GM18861 (cell line): ENCODE measurements at regions not wholly inside any gene's neighbourhood (a gene's known extent, or its start where the extent isn't known, plus 50 kb on each side); places are given as distances from the start of the nearest gene placed in this dataset.
"Not testable (repeated sequence)": the region's sequence is repeated elsewhere in the genome, so short reads cannot be mapped to it uniquely, and the experiment has no call there.

Experiments
- ATAC-seq: cut with Tn5 transposase; IDR thresholded peaks from one replicate; pipeline ENCODE4 v1.9.1; 2021; ENCODE audit not compliant: unreplicated experiment

DNA sequence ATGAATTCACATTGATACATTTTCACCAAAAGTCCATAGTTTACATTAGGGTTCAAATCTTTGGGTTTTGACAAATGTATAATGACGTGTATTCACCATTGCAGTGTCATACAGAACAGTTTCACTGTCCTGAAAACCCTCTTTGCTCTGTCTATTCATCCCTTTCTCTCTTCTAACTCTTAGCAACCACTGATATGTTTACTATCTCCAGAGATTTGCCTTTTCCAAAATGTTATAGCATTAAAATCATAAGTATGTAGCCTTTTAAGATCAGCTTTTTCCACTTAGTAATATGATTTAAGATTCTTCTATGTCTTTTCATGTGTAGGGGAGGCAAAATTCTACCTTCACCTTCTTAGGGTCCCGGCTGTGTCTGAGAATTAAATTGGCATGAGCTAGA lies 203.8 kb downstream of the TPRG1 start:
- no peak for ATAC-seq

DNA sequence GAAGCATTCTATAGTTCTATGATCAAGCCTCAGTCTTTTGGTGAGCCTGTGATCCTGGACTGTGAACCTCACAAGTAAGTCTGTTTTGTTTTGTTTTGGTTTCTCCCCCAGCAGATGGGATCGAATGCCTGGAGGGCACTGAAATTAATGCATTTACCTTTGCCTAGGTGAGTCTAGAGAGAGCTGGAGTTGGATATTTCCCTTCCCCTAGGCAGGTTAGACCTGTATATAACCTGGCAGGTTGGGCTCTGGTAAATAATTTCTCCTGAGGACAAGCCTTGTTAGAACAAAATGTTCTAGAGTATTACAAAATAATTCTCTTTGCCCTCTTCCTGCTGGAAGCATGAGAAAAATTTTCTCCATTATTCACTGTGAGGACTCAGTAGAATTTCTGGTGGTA lies 211.9 kb downstream of the TPRG1 start:
- no peak for ATAC-seq

DNA sequence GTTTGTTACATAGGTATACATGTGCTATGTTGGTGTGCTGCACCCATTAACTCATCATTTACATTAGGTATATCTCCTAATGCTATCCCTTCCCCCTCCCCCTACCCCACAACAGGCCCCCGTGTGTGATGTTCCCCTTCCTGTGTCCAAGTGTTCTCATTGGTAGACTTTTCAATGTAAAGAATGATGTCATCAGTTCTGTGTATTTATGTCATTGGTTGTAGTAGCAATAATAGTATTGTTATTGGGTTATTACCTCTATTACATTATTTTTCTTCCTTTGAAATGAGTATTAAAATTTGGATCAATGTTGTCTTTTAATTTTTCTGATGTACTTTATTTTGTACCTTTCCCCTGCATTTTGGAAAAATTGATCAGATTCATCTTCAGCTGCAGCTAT lies 214.1 kb downstream of the TPRG1 start:
- ATAC-seq, result not testable (repeated sequence)

DNA sequence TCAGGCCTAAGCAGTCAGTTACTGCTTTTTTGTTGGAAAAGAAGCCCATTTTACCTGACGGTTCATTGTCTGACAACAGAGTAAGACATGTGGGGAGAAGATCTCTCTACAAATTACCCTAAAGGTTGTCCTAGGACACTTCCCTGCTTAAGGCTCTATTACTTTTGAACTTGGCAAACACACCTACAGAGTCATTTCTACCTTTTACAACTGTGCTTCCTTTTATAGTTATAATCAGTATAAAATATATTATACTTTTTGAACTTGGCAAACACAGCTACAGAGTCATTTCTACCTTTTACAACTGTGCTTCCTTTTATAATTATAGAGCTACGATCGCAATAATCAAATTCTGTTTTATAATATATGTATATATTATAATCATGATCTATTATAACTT lies 215.0 kb downstream of the TPRG1 start:
- no peak for ATAC-seq

DNA sequence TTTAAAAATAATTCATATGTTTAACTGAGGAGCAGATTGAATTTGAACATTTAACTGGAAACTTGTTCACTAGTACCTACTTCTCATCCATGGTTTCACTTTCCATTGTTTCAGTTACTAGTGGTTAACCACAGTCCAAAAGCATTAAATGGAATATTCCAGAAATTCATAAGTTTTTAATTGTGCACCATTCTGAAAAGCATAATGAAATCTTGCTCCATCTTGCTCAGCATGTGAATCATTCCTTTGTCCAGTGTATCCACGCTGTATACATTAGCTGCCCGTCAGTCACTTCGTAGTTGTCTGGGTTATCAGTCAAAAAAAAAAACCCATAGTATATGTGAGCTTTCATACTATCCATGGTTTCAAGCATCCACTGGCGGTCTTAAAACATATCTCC lies 217.6 kb downstream of the TPRG1 start:
- no peak for ATAC-seq

DNA sequence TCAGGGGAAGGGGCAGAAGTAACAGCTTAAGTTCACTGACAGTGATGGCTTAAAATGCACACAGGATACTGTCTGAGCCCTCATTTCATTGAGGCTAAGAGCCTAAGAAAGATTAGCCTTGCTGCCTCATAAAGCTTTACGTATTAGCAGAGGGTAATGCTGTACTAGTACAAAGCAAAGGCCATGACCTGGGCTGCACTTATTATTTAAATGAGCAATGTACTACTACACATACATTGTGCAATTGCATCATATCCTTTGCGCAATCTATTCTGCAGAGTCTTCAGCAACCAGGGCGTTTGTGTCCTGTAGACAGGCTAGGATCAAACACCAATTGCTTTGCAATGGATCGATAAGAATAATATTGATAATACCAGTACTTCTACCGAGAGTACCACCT lies 221.8 kb downstream of the TPRG1 start:
- ATAC-seq, result no peak

DNA sequence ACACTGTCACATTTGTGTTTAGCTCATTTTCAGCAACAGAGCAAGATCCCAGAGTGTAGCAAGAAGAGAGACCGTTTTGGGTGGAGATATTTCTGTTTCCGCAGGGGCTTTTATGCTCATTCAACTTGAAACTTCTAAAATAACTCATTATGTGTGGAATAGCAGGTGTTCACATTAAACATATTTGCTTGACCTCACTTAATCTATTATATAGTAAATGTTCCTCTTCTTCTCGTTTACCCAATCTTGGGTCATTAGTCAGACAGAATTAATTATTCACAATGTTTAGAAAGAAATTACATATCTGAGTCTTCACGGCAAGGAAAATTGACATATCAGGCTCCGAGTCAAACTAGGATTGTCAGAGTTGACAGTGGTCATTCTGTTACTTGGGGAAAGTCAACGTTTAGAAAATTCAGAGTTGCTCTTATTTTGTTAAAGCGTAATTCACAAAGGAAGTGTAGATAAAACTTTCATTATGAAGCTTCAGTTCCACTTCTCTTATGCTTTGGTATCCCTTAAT lies 222.9 kb downstream of the TPRG1 start:
- peak; percentile 92 for ATAC-seq

DNA sequence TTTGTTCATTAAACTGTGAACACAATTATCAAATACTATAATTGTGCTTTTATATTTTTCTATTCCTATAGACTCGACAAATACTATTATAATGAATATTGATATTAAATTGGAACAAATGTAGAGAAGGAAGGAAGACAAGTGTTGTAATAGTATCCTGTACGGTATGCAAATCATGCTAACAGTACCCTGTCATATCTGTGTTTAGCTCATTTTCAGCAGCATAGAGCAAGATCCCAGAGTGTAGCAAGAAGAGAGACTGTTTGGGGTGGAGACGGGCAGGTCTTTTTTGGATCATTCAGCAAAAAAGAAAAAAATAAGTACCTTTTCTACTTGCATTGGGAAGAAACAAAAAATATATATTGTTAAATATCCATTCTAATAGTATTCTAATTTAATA lies 224.1 kb downstream of the TPRG1 start:
- ATAC-seq, result no peak

DNA sequence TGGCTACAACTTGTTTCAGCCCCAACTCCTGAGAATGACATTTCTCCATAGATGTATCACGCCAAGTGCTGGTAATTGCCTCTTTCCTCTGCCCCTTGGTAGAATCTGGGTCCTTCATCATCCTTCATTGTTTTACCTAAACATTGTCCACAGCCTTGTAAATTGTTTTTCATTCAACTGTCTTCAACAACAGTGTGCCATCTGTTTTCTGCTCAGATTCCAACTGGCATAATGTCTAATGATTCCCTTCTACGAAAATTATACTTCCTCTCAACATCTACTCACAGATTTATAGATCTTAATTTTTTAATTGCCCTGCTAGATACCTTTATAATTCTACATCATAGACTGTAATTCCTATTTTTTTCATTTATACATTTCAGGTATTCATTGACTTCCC lies 226.9 kb downstream of the TPRG1 start:
- no peak for ATAC-seq

DNA sequence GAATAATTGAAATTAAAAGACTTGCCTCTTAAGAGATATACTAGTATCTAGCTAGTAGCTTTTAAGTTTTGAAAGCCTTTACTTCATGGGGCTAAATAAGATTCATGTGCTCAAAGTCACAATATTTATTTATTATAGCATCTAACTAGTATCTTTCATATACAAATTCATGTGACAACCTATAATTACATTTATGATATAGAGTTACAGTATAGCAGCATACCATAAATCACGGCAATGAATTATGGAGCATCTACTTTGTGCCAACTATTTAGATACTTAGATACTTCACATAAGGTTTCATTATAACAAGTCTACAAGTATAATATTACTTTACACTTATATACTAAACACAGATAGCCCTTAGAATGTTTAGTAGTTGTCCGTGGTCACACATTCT lies 229.4 kb downstream of the TPRG1 start:
- ATAC-seq, result no peak

DNA sequence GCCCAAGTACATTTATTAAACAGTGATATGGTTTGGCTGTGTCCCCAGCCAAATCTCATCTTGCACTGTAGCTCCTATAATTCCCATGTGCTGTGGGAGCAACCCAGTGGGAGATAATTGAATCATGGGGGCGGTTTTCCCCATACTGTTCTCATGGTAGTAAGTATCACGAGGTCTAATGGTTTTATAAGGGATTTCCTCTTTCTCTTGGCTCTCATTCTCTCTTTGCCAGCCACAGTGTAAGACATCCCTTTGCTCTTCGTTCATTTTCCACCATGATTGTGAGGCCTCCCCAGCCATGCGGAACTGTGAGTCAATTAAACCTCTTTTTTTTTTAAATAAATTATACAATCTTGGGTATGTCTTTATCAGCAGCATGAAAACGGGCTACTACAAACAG lies 228.0 kb upstream of the TP63 start:
- no peak for ATAC-seq

DNA sequence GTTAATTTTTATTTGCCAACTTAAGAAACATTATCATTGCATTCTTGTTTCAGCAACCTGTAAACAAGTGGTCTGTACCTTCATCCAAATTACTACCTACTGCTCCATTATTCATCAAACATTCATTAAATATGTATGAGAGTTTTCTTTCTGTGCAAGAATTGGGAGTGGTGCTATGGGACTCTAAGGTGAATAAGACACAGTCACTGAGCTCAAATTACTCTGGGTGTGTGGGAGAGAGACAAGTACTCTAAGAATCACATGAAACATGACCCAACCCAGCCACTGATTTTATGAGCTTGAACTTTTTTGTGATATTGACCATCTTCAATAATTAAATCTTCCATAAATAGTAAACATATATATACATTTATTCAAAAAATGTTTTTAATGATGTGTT lies 227.2 kb upstream of the TP63 start:
- ATAC-seq, result no peak

DNA sequence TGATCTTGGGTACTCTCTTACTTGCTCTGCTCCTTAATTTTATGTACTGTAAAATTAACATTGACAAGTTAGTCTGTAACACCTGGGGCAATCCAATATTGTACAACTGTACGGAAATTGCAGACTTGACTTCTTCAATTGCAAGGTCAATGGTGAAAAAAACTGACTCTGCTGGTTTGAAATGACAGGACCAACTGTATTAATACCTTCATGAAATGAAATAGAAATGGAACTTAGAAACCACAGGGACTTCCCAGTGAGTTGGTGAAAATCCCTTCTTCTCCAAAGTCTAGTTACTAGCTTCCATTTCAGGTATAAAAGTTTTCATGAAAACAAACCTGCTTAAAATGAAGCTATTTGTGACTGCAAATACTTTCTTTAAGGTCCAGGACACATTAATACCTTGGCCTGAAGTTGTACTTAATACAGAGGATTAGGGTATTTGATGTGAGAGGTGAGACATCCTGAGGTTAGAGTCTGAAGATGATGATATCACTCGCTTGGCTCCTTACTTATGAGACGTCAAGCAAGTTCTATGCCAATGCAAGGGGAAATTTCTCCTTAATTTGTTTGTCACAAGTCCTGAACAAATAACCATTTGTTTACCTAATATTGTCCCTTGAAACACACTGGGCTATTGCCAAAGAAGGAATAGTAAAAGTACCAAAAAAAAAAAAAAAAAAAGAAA lies 226.2 kb upstream of the TP63 start:
- no peak for ATAC-seq

DNA sequence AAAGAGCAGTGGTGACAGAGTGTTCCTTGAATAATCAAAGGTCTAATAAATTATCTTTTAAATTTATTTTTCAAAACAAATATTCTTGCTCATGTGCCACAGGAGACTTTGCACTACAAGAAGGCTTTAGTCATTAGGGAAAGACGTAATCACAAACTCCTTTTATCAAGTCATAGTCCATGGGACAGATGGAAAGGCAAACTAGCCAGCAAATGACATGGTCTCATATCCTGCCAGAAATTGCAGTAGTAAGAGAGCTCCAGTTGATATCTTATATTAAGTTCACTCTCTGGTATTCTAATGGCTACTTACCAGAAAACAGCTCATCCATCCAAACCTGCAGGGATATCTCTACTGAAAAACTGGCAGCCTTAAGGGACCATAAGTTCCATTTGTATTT lies 225.0 kb upstream of the TP63 start:
- ATAC-seq, result no peak

DNA sequence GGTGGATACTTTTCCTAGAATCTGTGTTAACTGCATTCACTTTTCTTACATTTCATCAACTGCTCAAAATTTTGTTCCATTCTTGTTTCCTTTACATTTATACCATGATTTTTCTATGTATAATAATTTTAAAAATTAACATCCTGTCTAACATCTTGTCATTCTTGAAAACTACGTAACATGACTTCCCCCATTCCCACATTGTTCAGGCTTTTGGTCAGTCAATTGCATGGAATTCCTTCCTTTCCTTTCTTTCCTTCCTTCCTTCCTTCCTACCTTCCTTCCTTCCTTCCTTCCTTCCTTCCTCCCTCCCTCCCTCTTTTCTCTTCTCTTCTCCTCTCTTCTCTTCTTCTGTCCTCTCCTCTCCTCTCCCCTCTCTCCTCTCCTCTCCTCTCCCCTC lies 220.7 kb upstream of the TP63 start:
- ATAC-seq, result no peak

DNA sequence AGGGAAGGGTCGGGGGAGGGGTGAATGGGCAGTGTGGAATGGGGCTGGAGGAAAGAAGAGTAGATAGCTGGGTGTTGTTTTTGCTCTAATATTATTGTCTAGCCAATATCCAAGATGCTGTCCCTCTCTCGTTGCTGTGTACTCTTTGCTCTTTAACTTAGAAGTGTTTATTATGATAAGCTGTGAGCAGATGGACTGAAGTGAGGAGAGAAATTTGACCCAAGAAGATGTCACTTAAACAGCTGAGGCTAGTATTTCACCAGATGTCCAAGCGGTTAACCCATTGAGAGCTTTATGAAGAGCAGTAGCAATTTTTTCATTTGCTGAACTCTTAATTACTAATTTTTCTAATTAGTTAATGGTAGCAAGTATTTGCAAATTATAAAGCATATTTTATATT lies 212.2 kb upstream of the TP63 start:
- no peak for ATAC-seq

DNA sequence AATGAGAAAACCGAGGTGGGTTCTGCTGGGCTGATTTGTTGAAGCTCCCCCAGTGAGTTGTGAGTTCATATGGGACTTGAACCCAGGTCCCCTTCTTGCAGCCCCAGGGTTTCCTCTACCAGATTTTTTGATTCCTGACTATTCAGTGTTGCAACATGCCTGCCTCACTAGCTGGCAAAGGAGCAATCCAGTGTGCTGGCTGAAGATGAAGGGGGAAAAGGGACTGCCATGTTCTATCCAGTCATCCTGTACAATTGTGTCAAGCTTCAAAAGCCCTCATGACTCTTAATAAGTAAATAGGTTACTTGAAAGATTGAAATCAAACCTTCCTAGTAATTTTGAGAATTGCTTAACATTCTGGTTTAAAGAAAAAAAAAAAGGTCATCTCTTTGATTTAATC lies 211.5 kb upstream of the TP63 start:
- ATAC-seq, result no peak

DNA sequence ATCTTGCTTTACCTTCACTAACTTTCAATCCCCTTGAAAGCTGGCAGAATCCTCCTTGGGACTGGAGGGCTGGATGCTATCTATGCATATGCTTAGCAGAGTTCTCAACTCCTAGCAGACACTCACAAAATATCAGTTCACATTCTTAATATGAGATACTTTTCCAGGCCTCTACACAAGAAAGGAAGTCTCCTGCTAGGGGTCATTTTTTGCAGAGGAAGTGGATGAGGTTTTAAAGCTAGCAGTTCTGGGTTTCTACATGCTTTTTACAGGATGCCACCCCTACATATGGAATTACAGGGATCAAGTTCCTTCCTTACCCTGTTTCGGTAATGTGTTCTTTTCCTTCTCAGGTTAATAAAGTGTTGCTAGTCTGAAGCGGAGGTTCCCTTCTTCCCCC lies 206.3 kb upstream of the TP63 start:
- ATAC-seq, result no peak

DNA sequence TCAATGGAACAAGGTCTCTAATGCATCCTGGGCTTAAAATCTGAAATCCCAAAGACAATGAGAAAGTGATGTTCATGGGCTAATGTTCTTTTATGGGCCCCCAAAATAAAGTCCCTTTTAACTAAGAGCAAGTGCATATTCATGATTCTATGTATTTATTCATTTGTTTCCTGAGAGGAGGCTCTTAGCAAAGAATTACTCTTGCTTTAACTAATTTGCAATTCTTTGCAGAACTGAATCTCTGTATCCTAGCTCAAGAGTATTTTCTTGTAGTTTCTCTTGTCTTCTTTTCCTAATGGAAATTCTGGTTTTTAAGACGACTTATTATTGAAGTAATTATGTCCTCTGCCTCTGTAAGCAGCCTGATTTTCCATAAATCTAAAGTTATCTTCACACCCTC lies 202.2 kb upstream of the TP63 start:
- no peak for ATAC-seq

DNA sequence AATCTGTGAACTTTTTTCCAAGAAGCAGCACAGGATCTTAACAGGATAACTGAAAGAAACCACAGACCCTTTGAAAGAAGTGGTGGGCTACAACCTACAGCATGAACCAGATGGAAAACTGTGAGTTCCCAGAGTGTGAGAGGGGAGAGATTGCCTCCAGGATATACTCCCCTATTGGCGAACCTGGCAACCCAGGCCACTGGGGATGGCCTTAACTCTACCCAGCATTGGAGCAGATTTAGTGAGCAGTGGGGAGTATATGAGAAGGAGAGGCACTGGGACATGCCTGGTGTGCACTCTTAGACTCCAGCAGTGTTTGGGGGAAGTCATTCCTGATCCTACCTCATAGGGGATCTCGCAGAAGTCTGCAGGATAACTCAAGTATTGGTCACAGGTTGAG lies 201.0 kb upstream of the TP63 start:
- no peak for ATAC-seq

DNA sequence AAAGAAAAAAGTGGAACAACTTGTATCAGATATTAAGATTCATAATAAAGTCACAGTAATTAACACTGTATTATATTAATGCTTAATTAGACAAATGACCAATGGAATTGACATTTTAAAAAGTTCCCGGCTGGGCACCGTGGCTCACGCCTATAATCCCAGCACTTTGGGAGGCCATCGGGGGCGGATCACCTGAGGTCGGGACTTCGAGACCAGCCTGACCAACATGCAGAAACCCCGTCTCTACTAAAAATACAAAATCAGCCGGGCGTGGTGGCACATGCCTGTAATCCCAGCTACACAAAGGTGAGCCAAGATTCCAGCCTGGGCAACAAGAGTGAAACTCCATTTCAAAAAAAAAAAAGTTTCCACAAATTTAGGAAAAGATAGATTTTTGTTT lies 188.9 kb upstream of the TP63 start:
- not testable (repeated sequence) for ATAC-seq

DNA sequence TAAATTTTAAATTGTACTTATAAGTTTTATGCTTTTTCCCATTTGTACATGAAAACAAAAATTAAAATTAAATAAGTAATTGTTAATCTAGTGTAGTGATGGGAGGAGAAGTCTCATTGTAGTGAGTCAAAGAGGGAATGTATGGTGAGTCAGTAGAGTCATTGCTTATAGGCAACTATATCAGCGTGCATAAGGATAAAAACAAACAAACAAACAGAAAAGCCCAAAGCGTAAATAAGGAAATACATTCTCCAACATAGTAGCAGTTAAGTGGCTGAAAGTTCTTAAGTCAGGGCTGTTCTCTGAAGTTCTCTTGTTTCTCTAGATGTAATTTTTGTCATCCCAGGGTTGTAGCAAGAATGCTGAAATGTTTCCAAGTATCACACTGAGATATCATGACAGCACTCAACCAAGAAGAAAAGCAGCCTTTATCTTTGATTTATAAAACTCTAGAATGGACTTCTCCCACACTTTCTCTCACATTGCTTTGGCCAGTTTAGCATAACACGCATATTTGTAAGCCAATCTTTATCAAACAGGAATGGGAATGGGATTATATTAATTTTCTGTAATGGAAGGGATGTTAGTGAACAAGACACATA lies 184.1 kb upstream of the TP63 start:
- no peak for ATAC-seq

DNA sequence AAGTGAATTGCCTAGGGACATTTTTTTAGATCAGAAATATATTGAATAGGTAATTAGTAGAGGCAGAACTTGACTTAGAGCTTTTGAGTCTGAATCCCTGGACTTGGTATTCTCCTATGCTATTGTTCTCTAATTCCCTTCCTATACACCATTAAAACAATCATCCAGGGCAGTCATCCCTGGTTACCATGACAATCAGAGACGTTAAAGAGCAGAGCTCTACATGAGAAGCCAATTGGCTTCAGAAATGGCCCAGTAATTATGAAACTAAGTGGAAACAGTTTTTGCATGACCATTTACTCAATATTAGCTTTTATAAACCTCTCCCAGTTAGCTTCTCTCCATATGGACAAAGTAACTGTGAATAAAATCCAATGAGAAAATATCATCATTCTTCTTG lies 182.1 kb upstream of the TP63 start:
- ATAC-seq, result no peak
